WERI-Rb-1 (cell line): ENCODE measurements at regions not wholly inside any gene's neighbourhood (a gene's known extent, or its start where the extent isn't known, plus 50 kb on each side); places are given as distances from the start of the nearest gene placed in this dataset.

Experiments used
- DNase-seq: peaks from one replicate; pipeline ENCODE4 v3.0.0-alpha.2; 2020
- H3K27ac ChIP-seq: fragments of 250-450 bp; sonication (Bioruptor Pico); 2 replicates; pipeline ENCODE4 v1.5.1; 2020; ENCODE audit warnings: mild to moderate bottlenecking, moderate library complexity
- H3K27me3 ChIP-seq: fragments of 250-450 bp; sonication (Bioruptor Pico); 2 replicates; pipeline ENCODE4 v1.5.1; 2021; ENCODE audit warnings: mild to moderate bottlenecking, low read depth, moderate library complexity; ENCODE audit not compliant: insufficient read depth, severe bottlenecking
- H3K36me3 ChIP-seq: fragments of 250-450 bp; sonication (Bioruptor Pico); 2 replicates; pipeline ENCODE4 v1.5.1; 2020; ENCODE audit warnings: mild to moderate bottlenecking, moderate library complexity
- H3K4me3 ChIP-seq: 2 replicates; pipeline ENCODE4 v1.5.1; 2011; ENCODE audit warnings: low read depth, mild to moderate bottlenecking, control low read depth, low read length
- H3K9me3 ChIP-seq: fragments of 250-450 bp; sonication (Bioruptor Pico); 2 replicates; pipeline ENCODE4 v1.5.1; 2021; ENCODE audit warnings: mild to moderate bottlenecking, moderate library complexity; ENCODE audit not compliant: severe bottlenecking
- TF ChIP-seq, protein P1 (sequence below): IDR thresholded peaks from 2 replicates; pipeline ENCODE4 v1.5.1; 2011; ENCODE audit warnings: low read depth, mild to moderate bottlenecking, control low read depth, inconsistent platforms, low read length

DNA sequence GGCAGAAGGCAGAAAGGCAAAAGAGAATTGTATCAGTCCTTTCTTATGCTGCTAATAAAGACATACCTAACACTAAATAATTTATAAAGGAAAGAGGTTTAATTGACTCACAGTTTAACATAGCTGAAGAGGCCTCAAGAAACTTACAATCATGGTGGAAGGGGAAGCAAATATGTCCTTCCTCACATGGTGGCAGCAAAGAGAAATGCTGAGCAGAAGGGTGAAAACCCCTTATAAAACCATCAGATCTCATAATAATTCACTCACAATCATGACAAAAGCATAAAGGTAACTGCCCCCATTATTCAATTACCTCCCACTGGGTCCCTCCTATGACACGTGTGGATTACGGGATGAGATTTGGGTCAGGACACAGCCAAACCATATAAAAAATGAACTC is 312.5 kb upstream of the PTGER4 start:
- H3K27ac ChIP-seq = no peak overlapping the region
- H3K36me3 ChIP-seq = no peaks in the 10 kb centered on the region
- no peaks in the 10 kb centered on the region for H3K9me3 ChIP-seq
- DNase-seq = no peak
- H3K27me3 ChIP-seq = no peaks in the 10 kb centered on the region
- H3K4me3 ChIP-seq = no peak overlapping the region
- TF ChIP-seq, protein P1, sequence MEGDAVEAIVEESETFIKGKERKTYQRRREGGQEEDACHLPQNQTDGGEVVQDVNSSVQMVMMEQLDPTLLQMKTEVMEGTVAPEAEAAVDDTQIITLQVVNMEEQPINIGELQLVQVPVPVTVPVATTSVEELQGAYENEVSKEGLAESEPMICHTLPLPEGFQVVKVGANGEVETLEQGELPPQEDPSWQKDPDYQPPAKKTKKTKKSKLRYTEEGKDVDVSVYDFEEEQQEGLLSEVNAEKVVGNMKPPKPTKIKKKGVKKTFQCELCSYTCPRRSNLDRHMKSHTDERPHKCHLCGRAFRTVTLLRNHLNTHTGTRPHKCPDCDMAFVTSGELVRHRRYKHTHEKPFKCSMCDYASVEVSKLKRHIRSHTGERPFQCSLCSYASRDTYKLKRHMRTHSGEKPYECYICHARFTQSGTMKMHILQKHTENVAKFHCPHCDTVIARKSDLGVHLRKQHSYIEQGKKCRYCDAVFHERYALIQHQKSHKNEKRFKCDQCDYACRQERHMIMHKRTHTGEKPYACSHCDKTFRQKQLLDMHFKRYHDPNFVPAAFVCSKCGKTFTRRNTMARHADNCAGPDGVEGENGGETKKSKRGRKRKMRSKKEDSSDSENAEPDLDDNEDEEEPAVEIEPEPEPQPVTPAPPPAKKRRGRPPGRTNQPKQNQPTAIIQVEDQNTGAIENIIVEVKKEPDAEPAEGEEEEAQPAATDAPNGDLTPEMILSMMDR = no peak

DNA sequence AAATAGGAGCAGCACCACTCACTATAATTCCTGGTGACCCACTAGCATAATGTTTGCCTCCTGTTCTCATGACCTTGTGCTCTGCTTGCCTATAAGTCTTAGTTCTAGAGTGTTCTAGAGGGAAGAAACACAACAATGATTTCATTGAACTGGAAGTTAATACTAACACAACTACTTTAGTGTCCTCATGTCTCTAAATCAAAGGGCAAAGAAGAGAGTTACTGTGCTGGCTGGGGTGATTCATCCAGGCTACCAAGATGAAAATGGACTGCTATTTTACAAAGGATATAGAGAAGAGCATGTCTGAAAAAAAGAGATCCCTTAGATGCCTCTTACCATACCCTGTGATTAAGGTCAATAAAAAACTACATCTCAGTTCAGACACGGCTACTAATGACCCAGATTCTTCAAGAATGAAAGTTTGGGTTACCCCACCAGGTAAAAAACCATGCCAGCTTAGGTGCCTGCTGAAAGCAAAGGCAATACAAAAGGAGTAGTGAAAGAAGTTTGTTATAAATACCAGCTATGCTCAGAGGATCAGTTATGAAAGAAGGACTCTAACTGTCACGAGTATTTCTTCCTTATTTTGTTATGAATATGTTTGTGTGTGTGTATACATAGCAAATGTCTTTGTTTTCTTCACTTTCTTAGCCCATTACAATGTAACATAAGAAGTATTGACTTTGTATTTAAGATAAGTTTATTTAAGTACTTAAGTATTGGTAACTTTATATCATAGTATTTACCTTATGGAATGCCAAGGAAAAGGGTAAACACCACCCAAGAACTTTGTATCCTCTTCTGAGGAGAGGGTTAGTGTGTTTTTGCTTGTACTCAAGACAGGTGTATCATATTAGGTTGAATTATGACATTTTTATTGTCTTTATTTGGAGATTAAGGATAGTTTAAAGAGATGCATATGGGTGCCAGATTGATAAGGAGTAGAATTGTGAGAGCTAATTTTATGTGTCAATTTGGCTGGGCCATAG is 314.1 kb upstream of the PTGER4 start:
- no peaks in the 10 kb centered on the region for H3K27me3 ChIP-seq
- H3K9me3 ChIP-seq = no peaks in the 10 kb centered on the region
- no peak for DNase-seq
- H3K4me3 ChIP-seq = no peak overlapping the region
- no peak overlapping the region for H3K27ac ChIP-seq
- no peaks in the 10 kb centered on the region for H3K36me3 ChIP-seq
- TF ChIP-seq, protein P1 = no peak

DNA sequence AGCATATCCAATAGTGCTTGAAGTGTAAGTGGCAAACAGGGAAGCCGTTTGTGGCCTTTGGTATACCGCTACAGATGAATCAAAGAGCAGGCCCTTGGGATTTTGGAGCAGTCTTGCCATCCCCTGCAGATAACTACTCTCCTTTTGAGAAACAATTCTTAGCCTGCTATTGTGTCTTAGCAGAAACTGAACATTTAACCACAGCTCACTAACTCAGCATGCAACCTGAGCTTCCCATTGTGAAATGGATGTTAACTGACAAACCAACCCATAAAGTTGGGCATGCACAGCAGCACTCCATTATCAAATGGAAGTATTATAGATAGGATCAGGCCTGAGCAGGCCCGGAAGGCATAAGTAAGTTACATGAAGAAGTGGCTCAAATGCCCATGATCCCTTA is 315.3 kb upstream of the PTGER4 start:
- Histone ChIP-seq H3K36me3 (no peaks in the 10 kb centered on the region), H3K27ac (no peak overlapping the region), H3K27me3 (no peaks in the 10 kb centered on the region), H3K4me3 (no peak overlapping the region), H3K9me3 (no peaks in the 10 kb centered on the region)
- DNase-seq = no peak
- TF ChIP-seq, protein P1 = no peak

DNA sequence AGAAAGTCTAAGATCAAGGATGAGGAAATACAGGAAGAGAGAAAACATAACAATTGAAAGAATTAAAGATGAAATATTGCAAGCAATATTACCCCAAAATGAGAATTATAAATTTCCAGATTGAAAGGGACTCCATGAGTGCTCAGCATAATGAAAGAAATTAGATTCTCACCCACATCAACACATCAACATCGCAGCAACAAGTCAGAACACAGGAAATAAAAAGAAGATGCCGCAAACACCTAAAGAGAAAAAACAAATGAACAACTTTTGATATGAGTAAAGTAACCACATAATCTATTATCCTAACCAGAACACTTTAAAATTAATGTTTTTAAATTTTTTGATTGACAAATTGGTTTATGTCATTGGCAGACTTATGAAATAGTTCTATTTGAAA is 318.3 kb upstream of the PTGER4 start:
- Histone ChIP-seq H3K9me3 (no peaks in the 10 kb centered on the region), H3K27me3 (no peaks in the 10 kb centered on the region), H3K36me3 (no peaks in the 10 kb centered on the region), H3K4me3 (no peak overlapping the region), H3K27ac (no peak overlapping the region)
- DNase-seq = no peak
- TF ChIP-seq, protein P1 = no peak

DNA sequence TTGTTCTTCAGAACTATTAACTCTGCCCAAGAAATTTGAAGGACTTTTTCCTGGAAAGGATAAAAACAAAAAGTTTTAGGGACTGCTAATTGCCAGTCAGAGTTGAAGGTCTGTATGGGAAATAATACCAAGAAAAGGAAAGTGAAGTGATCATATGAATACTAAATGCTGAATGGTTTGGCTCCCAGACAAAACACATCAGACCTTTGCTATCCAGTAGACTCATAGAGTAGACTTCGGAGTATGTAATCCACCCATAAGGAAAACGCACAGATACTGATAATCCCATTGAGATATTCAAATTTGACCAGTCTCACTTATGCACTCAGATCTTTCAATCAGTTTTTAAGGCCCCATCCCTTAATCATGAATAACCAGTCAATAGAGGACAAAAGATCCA is 319.0 kb upstream of the PTGER4 start:
- no peak for DNase-seq
- no peaks in the 10 kb centered on the region for H3K36me3 ChIP-seq
- no peak overlapping the region for H3K4me3 ChIP-seq
- no peak overlapping the region for H3K27ac ChIP-seq
- TF ChIP-seq, protein P1 = no peak
- no peaks in the 10 kb centered on the region for H3K27me3 ChIP-seq
- H3K9me3 ChIP-seq = no peaks in the 10 kb centered on the region
